ENCODE measurements at regions not wholly inside any gene's neighbourhood (a gene's known extent, or its start where the extent isn't known, plus 50 kb on each side); places are given as distances from the start of the nearest gene placed in this dataset.

DNA sequence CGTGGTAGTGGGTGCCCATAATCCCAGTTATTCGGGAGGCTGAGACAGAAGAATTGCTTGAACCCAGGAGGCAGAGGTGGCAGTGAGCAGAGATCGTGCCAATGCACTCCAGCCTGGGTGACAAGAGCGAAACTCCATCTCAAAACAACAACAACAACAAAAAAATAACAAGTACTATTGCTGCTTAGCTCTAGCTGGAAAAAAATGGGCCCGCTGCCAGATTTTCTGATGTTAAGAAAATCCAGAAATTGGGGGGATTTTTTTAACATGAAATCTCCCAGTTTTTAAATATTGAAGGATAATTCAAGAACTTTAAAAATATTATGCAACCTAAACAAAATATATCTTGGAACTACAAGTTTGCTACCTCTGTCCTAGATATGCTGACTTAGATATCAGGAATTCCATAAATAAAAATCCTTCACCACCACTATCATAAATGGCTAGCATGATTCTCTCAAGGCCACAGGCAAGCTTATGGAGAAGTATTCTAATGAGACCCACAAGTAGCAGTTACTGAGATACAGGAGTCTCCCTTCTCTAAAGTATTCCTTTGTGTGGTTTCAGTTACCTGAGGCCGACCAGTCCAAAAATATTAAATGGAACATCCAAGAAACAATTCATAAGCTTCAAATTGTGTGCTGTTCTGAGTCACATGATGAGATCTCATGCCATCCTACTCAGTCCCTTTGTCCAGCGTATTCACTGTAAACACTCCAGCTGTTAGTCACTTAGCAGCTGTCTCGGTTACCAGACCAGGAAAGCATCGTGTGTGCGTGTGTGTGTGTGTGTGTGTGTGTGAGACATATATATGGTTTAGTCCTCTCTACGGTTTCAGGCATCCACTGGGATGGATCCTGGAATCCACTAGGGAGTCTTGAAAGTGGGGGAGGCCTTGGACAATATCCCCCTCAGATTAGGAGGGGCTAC is 277.2 kb downstream of the TBL1XR1 start:
- Histone ChIP-seq H3K27me3 (no peaks in the 10 kb centered on the region), H3K36me3 (replicated peaks in 1 of 2) (no peaks in the 10 kb centered on the region), H3K9me3 (replicated peaks in 1 of 3) (no peaks in the 10 kb centered on the region), H3K4me1 (replicated peaks in 1 of 2) (no peaks in the 10 kb centered on the region), H3K27ac (no peak overlapping the region), H3K4me3 (no peak overlapping the region)
- no peak for TF ChIP-seq POLR2A (IDR thresholded peaks at IDR 0.05)
- 75 to 81% (median 77%) methylated on average over 11 of the region's 11 CpGs for WGBS, 4 donors
- DNase-seq: peak in 1 of 7 donors; percentile 15
- intact Hi-C loops (cut with DNase I): no loop called here

DNA sequence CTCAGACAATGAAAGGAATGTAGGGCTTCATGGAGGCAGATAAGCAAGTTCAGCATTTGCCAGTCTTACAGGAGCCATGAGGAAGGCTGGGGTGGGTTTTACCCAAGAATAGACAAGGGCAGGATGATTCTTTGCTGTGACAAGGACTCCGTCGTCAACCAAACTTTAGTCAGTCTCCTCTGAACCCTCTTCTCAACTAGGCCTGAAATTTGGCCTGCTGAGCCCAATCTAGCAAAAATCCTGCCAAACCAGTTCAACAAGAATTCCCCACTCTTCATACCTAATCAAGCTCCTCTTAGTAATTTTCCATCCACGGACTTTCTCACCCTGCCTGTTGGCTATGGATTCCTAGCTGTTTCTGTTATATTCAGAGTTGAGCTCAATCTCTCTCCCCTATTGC is 280.5 kb downstream of the TBL1XR1 start:
- WGBS, 4 donors: 88 to 94% (median 93%) methylated on average over 3 of the region's 3 CpGs
- Histone ChIP-seq H3K9me3 (replicated peaks in 1 of 3) (no peaks in the 10 kb centered on the region), H3K36me3 (replicated peaks in 1 of 2) (no peaks in the 10 kb centered on the region), H3K27me3 (no peaks in the 10 kb centered on the region), H3K27ac (no peak overlapping the region), H3K4me1 (replicated peaks in 1 of 2) (no peaks in the 10 kb centered on the region), H3K4me3 (no peak overlapping the region)
- intact Hi-C loops (cut with DNase I): no loop called here
- no peak for DNase-seq
- no peak for TF ChIP-seq POLR2A (IDR thresholded peaks at IDR 0.05)
- TF ChIP-seq, protein P1, sequence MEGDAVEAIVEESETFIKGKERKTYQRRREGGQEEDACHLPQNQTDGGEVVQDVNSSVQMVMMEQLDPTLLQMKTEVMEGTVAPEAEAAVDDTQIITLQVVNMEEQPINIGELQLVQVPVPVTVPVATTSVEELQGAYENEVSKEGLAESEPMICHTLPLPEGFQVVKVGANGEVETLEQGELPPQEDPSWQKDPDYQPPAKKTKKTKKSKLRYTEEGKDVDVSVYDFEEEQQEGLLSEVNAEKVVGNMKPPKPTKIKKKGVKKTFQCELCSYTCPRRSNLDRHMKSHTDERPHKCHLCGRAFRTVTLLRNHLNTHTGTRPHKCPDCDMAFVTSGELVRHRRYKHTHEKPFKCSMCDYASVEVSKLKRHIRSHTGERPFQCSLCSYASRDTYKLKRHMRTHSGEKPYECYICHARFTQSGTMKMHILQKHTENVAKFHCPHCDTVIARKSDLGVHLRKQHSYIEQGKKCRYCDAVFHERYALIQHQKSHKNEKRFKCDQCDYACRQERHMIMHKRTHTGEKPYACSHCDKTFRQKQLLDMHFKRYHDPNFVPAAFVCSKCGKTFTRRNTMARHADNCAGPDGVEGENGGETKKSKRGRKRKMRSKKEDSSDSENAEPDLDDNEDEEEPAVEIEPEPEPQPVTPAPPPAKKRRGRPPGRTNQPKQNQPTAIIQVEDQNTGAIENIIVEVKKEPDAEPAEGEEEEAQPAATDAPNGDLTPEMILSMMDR (IDR thresholded peaks at IDR 0.05): no peak

DNA sequence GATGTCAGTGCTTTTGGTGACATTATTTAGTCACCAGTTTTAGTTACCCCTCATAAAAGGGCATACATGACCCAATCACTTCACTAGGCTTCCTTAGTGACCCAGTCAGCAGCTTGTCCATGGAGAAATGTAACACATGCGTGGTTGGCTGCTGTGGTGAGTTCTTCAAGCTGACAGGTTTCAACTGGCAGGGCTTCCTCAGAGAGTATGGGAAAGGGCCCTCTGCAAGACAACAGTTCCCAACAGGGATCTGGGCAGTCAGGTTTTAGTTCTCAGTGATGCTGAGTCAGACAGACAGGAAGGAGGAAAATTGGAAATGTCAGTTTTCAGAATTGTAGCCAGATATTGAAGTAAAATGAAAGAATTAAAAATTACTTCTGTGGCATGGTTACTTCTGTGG is 282.5 kb downstream of the TBL1XR1 start:
- DNase-seq: no peak
- H3K27ac ChIP-seq: no peak overlapping the region
- H3K9me3 ChIP-seq (replicated peaks in 1 of 3): no peaks in the 10 kb centered on the region
- 81 to 100% (median 93%) methylated on average over 1 of the region's 1 CpG for WGBS, 4 donors
- TF ChIP-seq, protein P1 (IDR thresholded peaks at IDR 0.05): no peak
- TF ChIP-seq POLR2A (IDR thresholded peaks at IDR 0.05): no peak
- no peak overlapping the region for H3K4me3 ChIP-seq
- no peaks in the 10 kb centered on the region for H3K27me3 ChIP-seq
- no peaks in the 10 kb centered on the region for H3K36me3 ChIP-seq (replicated peaks in 1 of 2)
- H3K4me1 ChIP-seq (replicated peaks in 1 of 2): no peaks in the 10 kb centered on the region
- intact Hi-C loops (cut with DNase I): no loop called here

DNA sequence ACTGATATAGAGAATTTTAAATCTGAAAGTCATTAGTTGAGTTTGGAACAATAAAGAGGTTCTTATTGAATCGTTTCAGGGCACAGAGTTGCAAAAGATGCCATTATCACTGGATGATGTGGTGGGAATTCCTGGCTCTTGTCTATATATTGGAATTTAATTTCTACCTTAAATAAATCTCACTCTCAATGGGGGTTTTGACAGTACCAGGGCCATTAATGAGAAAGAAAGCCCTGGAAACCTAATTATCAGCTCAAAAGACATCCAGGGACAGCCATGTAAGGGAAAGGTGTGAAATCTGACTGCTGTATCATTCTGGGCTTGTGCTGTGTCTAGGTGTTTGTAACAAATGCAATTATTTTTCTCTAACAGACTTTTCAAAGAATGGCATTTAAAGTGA is 285.7 kb downstream of the TBL1XR1 start:
- no peak for DNase-seq
- no peak for TF ChIP-seq POLR2A (IDR thresholded peaks at IDR 0.05)
- TF ChIP-seq, protein P1 (IDR thresholded peaks at IDR 0.05): no peak
- Histone ChIP-seq H3K27me3 (no peaks in the 10 kb centered on the region), H3K4me1 (replicated peaks in 1 of 2) (peaks cover 0 to 2% of the 10 kb centered on the region in 2 donors), H3K36me3 (replicated peaks in 1 of 2) (no peaks in the 10 kb centered on the region), H3K9me3 (replicated peaks in 1 of 3) (no peaks in the 10 kb centered on the region), H3K27ac (no peak overlapping the region), H3K4me3 (no peak overlapping the region)
- 64 to 76% (median 75%) methylated on average over 1 of the region's 1 CpG for WGBS, 4 donors
- intact Hi-C loops (cut with DNase I): no loop called here

DNA sequence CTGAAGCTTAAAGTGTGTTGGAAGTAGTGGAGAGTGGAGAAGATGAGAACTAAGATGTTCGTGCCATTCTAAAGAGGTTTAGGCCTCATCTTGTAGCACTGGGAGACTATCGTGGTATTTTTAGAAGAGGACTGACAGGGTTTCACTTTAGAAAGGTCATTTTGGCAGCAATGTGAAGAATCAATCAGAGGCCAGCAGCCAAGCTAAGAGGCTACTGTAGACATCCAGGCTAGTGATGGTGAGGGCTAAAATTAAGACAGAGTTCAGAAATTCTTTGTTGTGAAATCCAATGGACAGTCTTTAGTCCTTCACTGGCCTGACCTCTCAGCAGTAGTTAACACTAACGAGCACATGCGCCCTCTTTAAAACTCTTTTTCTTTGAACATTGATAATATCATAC is 288.2 kb downstream of the TBL1XR1 start:
- intact Hi-C loops (cut with DNase I): no loop called here
- WGBS, 4 donors: 75 to 88% (median 85%) methylated on average over 4 of the region's 4 CpGs
- no peaks in the 10 kb centered on the region for H3K9me3 ChIP-seq (replicated peaks in 1 of 3)
- no peak for TF ChIP-seq POLR2A (IDR thresholded peaks at IDR 0.05)
- TF ChIP-seq, protein P1 (IDR thresholded peaks at IDR 0.05): no peak
- no peak for DNase-seq
- no peak overlapping the region for H3K27ac ChIP-seq
- H3K36me3 ChIP-seq (replicated peaks in 1 of 2): no peaks in the 10 kb centered on the region
- no peak overlapping the region for H3K4me3 ChIP-seq
- H3K4me1 ChIP-seq (replicated peaks in 1 of 2): peaks cover 0 to 6% of the 10 kb centered on the region in 2 donors
- no peaks in the 10 kb centered on the region for H3K27me3 ChIP-seq
